ENCODE measurements at regions not wholly inside any gene's neighbourhood (a gene's known extent, or its start where the extent isn't known, plus 50 kb on each side); places are given as distances from the start of the nearest gene placed in this dataset.

- Mint-ChIP-seq H3K36me3 (ENCODE audit: insufficient read depth, unreplicated experiment) (no peaks in the 10 kb centered on the region), H3K9me3 (ENCODE audit: low read depth, unreplicated experiment) (no peaks in the 10 kb centered on the region), H3K4me1 (ENCODE audit: low read depth, unreplicated experiment) (no peaks in the 10 kb centered on the region), H3K27me3 (ENCODE audit: unreplicated experiment) (peaks cover 33% of the 10 kb centered on the region), H3K4me3 (ENCODE audit: low read depth, unreplicated experiment) (no peak overlapping the region), H3K27ac (ENCODE audit: unreplicated experiment) (no peak overlapping the region)
- TF ChIP-seq CTCF (IDR thresholded peaks at IDR 0.05; ENCODE audit: unreplicated experiment): no peak
- DNase-seq: no peak
- BruUV-seq (replicated peaks): no TSS peak
- intact Hi-C loops (cut with micrococcal nuclease; ENCODE audit: unreplicated experiment): no loop called here
- CTCF ChIA-PET: no interaction called here
Measured at GRCh38 chr14:22012452-22012851, 338.8 kb upstream of the OR4E1 start.

- no TSS peak for BruUV-seq (replicated peaks)
- intact Hi-C loops (cut with micrococcal nuclease; ENCODE audit: unreplicated experiment): no loop called here
- CTCF ChIA-PET: interaction anchor here (0.9 kb wide), 1 partner anchor 14 kb away, joined by 3 read pairs; no protein-coding TSS in a partner anchor
Measured at GRCh38 chr14:22011253-22011642, 337.6 kb upstream of the OR4E1 start.

GRCh38 chr14:22010545-22011252 is 337.1 kb upstream of the OR4E1 start:
- TF ChIP-seq CTCF (IDR thresholded peaks at IDR 0.05; ENCODE audit: unreplicated experiment): no peak
- CTCF ChIA-PET: interaction anchor here (0.9 to 1.3 kb wide), 2 partner anchors 13 to 23 kb away, joined by 3 to 4 read pairs; no protein-coding TSS in a partner anchor
- intact Hi-C loops (cut with micrococcal nuclease; ENCODE audit: unreplicated experiment): no loop called here
- Mint-ChIP-seq H3K9me3 (ENCODE audit: low read depth, unreplicated experiment) (no peaks in the 10 kb centered on the region), H3K36me3 (ENCODE audit: insufficient read depth, unreplicated experiment) (no peaks in the 10 kb centered on the region), H3K27me3 (ENCODE audit: unreplicated experiment) (peaks cover 33% of the 10 kb centered on the region), H3K27ac (ENCODE audit: unreplicated experiment) (no peak overlapping the region), H3K4me1 (ENCODE audit: low read depth, unreplicated experiment) (no peaks in the 10 kb centered on the region), H3K4me3 (ENCODE audit: low read depth, unreplicated experiment) (no peak overlapping the region)
- DNase-seq: no peak
- BruUV-seq (replicated peaks): no TSS peak

More at GRCh38 chr14:22011253-22011642, 337.6 kb upstream of the OR4E1 start:
- Mint-ChIP-seq H3K9me3 (ENCODE audit: low read depth, unreplicated experiment) (no peaks in the 10 kb centered on the region), H3K36me3 (ENCODE audit: insufficient read depth, unreplicated experiment) (no peaks in the 10 kb centered on the region), H3K4me3 (ENCODE audit: low read depth, unreplicated experiment) (no peak overlapping the region), H3K27me3 (ENCODE audit: unreplicated experiment) (peaks cover 33% of the 10 kb centered on the region), H3K4me1 (ENCODE audit: low read depth, unreplicated experiment) (no peaks in the 10 kb centered on the region), H3K27ac (ENCODE audit: unreplicated experiment) (no peak overlapping the region)
- TF ChIP-seq CTCF (IDR thresholded peaks at IDR 0.05; ENCODE audit: unreplicated experiment): no peak
- no peak for DNase-seq

- no peak overlapping the region for H3K27ac Mint-ChIP-seq (ENCODE audit: unreplicated experiment)
- BruUV-seq (replicated peaks): no TSS peak
- no peak for TF ChIP-seq CTCF (IDR thresholded peaks at IDR 0.05; ENCODE audit: unreplicated experiment)
Measured at GRCh38 chr14:22008766-22009165, 335.1 kb upstream of the OR4E1 start.

More at GRCh38 chr14:22008766-22009165, 335.1 kb upstream of the OR4E1 start:
- Mint-ChIP-seq H3K9me3 (ENCODE audit: low read depth, unreplicated experiment) (no peaks in the 10 kb centered on the region), H3K4me3 (ENCODE audit: low read depth, unreplicated experiment) (no peak overlapping the region), H3K4me1 (ENCODE audit: low read depth, unreplicated experiment) (no peaks in the 10 kb centered on the region), H3K27me3 (ENCODE audit: unreplicated experiment) (peaks cover 33% of the 10 kb centered on the region), H3K36me3 (ENCODE audit: insufficient read depth, unreplicated experiment) (no peaks in the 10 kb centered on the region)
- intact Hi-C loops (cut with micrococcal nuclease; ENCODE audit: unreplicated experiment): no loop called here
- no peak for DNase-seq
- CTCF ChIA-PET: no interaction called here

Measured in Calu3 (cell line).